HG03280 (cell line): ENCODE measurements at regions not wholly inside any gene's neighbourhood (a gene's known extent, or its start where the extent isn't known, plus 50 kb on each side); places are given as distances from the start of the nearest gene placed in this dataset.

ENCODE experiments used
- ATAC-seq: cut with Tn5 transposase; IDR thresholded peaks from one replicate; pipeline ENCODE4 v1.9.1; 2021; ENCODE audit warnings: mild to moderate bottlenecking, moderate library complexity; ENCODE audit not compliant: unreplicated experiment

DNA sequence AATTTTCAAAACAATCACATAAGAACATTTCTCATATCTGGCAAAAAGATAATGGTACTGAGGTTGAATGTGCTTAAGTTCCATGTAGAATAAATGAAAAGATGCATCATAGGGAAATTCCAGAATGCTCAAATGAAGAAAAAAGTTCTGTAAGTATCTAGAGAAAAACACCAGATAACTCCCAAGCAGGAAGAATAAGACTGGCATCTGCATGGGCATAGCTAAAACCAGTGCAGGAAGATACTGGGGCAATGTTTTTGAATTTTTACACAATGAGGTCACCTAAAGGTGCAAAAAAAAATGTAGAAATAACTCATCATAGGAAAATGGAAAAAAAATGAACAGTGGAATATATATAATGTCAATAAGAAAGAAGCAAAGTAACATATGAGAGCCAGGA lies 275.2 kb downstream of the BAMBI start:
- no peak for ATAC-seq

DNA sequence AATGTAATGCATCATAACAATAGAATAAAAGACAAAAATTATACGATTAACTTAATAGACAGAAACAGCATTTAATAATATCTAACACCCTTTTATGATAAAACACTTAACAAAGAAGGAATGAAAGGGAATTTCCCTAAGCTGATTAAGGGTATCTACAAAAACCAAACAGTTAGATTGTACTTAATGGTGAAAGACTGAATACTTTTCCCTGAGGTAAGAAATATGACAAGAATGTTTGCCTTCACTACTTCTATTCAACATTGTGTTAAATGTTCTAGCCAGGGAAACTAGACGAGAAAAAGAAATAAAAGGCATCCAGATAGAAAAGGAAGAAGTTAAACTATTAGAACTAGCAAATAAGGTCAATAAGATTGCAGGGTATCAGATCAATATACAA lies 276.9 kb downstream of the BAMBI start:
- no peak for ATAC-seq

DNA sequence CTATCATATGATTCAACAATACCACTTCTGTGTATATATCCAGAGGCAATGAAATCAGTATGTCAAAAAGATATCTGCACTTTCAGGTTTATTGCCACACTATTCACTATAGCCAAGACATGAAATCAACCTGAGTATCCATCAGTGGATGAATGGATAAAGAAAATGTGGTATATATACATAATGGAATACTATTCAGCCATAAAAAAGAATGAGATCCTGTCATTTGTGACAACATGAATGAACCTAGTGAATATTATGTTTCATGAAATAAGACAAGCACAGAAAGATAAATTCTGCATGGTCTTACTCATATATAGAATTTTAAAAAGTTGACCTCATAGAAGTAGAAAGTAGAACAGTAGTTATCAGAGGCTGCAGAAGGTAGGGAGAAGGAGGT lies 281.1 kb downstream of the BAMBI start:
- ATAC-seq, result no peak

DNA sequence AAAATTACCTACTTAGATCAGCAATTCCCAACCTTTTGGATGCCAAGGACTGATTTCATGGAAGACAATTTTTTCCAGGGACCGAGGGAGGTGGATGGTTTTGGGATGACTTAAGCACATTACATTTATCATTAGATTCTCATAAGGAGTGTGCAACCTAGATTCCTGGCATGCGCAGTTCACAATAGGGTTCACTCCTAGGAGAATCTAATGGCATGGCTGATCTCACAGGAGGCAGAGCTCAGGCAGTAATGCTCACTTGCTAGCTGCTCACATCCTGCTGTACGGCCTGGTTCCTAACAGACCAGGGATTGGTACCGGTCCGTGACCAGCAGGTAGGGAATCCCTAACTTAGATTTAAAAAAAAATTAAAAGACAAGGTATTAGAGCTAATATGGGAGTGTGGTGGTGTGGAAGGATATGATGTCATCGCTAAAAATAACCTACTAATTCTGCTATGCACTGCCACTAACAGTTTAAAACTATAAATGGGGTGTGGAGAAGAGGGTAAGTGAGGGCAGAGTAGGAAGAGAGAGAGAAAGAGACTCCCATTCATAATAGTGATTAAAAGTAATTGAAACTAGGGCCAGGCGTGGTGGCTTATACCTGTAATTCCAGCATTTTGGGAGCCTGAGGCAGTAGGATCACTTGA lies 282.7 kb downstream of the BAMBI start:
- no peak for ATAC-seq

DNA sequence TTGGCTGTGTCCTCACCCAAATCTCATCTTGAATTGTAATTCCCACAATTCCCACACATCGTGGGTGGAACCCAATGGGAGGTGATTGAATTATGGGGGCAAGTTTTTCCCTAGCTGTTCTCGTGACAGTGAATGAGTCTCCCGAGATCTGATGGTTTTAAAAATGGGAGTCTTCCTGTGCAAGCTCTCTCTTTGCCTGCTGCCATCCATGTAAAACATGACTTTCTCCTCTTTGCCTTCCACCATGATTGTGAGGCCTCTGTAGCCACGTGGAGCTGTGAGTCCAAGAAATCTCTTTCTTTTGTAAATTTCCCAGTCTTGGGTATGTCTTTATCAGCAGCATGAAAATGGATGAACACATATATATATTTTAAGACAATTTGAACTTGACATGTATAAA lies 285.4 kb downstream of the BAMBI start:
- no peak for ATAC-seq

DNA sequence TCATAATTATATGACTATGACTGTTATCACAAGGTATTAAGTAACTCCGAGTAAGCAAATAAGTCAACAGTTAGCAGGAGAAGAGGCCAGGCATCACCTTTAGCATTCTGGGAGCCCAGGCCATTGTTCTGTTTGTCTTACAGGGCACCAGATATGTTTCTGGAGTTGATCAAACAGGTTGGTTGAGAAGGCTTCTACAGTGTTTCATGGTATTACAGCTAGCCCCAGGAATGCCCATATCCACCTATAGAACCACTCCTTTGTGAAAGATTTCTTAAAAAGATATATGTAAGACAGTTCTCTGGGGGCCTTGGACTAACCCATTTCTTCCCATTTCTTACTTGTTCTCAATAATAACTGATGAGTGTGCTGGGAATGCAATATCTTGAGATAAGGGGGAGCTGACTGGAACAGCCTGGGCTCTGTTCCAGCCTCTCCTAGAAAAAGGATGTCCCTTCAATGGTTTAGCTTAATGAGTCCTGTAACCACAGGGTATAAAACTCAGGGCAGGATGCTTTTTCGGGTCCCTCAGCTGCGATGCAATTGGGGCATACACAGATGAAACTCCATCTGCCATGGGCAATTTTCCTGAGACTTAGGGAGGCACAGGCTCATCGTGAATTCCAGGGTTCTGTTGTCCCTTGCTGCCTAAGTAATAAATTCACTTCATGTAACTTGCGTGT lies 286.4 kb downstream of the BAMBI start:
- no peak for ATAC-seq

DNA sequence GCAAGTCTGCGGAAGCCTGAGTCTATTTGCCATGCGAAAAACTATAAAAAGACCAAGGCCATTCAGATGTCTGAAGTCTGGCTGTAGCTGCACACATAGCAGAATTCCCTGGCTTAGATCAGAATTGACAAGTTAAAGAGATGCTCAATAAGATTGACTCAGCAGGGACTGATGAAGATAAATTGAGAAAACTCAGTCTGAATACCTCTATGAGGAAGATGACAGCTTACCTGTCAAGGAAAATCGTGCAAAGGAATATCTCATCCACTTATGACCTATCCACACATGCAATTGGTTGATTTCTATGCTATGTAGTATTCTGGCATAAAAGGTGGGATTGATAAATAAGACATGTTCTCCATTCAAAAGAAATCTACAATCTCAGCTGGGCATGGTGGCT lies 288.6 kb downstream of the BAMBI start:
- no peak for ATAC-seq

DNA sequence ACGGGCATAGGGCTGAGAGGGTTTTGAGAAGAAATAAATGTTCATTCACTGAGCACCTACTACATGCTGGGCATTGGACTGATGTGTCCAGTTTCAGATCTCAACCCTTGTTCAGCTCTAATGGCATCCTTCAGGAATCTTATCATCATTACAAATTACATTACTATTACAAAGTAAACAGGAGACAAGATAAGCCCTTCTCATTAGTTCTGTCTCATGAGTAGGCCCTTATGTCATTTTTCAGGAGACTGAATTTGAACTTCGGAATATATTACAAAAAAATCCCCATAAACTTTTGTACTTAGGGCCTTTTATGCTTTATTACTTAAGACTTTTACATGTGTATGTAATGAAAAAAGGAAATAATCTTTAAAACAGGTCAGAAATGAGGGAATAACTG lies 289.7 kb downstream of the BAMBI start:
- no peak for ATAC-seq

DNA sequence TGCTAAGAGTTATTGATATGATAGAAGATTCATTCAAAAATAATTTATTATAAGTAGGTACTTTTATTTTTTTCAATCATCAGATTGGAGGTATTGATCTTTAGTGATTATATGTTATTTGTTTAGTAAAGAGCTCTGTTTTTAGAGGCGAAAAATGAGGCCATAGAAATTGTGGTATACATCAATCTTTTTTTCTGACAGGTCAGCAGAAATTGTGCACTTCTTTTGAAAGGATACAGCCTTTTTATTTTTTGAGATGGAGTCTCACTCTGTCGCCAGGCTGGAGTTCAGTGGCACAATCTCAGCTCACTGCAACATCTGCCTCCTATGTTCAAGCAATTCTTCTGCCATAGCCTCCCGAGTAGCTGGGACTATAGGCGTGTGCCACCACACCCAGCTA lies 292.1 kb downstream of the BAMBI start:
- no peak for ATAC-seq

DNA sequence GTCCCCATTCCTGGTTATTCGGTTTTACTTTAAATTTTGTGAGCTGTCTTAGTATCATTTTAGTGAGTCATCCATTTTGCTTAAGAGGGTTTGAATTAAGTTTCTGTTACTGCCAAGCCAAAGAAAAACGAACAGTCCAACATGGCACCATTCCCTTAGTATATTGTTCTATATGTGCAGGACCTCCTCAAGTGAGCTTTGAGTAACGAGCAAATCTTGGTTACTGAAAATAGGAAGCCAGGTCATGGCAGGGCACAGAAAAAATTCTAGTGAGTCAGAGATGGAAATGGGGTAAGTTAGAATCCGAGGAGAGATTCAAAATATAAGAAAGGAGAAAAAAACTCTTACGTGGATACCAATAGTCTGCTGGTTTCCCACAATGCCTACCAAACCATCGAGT lies 292.9 kb downstream of the BAMBI start:
- no peak for ATAC-seq

DNA sequence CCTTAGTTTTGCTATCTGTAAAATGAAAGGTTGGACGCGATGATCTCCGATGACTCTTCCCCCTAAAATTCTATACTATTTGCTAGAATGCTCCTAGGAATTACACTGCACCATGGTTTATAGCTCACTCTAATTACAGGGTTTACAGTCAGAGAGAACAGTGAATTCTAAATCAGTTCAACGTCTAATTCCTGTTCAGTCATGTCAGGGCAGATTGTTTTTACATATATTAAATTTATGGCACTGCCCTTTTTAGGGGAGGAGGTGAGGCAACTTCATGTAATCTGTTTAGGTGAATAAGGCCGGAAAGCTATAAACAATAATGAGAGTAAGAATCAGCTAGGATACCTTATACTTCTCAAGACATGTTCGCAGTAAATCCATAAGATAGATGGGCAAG lies 293.9 kb downstream of the BAMBI start:
- no peak for ATAC-seq

DNA sequence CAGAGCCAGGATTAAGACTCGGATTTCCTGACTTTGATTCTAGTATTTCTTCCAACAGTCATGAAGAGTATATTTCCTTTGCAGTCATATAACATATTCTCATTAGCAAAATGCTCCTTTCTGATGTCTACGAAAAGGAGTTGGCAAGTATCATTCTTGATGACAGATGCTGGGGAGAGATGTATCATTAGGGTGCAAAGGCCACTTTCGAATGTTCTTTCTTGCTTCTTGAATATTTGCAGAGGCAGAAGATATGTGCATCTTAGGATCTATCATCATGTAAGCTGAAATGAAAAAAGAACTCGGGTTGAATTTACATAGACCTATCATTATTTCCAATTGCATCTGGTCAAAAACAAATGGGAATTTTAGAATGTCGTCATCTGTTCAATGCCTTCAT lies 294.4 kb downstream of the BAMBI start:
- no peak for ATAC-seq

DNA sequence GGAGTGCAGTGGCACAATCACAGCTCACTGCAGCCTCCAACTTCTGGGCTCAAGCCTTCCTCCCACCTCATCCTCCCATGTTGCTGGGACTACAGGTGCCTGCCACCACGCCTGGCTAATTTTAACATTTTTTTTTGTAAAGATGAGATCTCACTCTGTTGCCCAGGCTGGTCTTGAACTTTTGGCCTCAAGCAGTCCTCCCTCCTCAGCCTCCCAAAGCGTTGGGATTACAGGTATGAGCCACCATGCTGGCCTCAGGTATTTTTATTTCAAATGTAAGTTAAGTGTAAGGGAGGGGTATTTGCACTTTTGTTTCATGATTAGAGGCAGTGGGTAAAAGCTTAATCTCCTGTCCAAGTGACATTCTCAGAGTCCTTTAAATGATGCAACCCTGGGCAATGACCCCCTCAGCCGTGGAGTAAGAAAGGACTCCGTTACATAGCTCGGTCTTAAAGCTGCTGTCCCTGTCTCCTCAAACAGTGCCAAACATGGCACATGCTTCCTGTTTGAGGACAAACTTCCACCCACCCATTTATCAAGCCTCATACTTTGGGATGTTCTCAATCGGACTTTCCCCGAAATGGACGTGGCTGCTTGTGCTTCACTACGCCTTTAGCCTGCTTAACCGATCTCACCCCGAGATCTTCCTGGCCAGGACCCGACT lies 296.1 kb downstream of the BAMBI start:
- ATAC-seq, result no peak

DNA sequence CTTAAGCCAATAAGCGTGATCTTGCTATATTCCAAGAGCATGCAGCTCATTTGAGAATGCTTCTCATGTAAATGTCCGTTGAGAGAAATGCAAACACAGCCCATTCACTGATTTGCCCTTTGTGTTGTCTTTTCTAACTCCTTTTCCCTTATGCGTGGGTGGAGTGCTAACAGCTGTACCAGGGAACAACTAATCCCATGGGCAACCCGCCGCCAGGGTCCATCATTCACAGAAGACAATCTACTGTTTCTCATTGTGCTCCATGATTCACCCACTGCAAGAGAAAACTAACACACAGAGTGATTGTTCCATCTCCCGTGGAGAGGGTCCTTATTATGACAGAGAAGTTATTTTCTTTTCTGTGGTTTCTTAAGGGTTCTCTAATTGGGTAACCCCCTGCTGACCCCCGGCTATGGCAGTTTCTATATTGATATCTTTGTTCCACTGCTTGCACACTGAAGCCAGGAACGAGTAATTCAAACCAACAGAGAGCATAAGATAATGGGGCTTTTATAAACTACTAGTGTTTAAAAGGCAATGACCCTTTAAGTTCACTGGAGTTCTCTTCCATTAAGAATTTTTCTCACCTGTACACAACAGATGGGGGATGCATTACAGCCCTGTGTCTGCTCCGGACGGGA lies 298.7 kb downstream of the BAMBI start:
- ATAC-seq, result no peak

DNA sequence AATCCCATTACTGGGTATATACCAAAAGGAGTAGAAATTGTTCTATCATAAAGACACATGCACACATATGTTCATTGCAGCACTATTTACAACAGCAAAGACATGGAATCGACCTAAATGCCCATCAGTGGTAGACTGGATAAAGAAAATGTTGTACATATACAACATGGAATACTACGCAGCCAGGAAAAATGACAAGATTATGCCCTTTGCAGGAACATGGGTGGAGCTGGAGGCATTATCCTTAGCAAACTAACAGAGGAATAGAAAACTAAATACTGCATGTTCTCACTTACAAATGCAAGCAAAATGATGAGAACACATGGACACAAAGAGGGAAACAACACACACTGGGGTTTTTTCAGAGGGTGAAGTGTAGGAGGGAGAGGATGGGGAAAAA lies 300.2 kb downstream of the BAMBI start:
- no peak for ATAC-seq

DNA sequence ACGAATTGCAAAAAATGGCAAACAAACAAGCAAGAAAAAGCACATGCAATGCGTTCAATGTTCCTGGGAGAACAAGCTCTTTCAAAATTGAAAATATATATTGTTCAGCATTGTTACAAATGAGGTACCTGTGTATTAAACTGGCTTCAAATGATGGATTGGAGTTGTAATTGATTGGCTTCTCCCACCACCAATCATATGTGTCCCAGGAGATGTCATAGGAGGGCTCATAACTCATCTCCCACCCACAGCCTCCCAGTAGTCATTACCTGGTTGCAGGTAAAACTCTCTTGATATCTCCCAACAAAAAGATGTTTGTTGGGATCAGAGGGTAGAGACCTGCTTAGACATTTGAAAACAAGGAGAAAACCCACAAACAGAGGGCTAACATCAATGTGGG lies 302.9 kb downstream of the BAMBI start:
- no peak for ATAC-seq

DNA sequence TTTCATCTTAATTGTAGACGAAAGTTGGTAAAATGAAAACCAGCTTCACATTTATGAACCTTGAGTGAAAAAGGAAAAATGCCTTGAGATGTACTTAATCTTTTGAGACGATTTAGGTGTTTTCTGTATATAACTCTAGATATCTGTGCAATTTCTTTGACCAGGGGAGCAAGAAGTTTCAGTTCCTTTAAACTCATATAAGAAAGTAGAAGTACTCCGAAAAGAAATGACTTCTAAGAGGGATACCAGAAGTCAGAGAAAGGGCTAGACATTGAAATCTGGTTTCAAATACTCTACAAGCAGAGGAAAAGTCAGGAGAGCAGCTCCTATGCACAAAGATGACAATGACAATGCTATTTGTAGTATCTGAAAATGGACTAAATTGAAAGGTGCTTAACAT lies 303.7 kb downstream of the BAMBI start:
- no peak for ATAC-seq

DNA sequence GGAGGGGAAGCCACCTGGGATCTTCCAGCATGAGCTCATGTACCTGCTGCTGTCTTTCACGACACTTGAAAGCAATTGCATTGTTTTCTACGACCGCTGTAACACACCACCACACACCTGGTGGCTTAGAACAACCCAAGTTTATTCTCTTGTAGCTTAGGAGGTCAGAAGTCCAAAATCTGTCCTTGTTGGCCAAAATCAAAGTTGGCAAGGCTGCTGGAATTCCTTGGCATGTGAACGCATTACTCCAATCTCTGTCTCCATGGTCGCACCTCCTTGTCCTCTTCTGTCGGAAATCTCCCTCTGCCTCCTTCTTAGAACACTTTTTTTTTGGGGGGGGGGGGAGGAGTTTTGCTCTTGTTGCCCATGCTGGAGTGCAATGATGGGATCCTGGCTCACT lies 305.7 kb downstream of the BAMBI start:
- ATAC-seq, result no peak

DNA sequence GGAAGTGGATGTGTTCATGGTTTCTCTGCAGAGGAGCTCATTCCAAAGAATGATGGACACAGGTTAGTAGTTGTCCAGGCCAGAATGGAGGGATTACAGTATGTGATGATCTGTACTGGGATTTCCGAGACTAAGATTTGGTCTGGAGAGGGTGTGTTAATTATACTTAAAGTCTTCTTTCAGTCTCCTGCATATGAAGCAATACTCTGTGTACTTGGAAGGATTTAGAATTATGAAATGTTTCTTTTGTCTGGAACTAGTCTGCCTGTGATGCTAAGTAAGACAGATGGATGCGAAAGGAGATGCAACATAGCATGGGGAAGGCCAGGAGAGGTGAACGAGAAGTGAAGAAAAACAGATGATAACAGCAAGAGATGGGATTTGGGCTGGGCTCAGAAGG lies 305.1 kb upstream of the LYZL1 start:
- ATAC-seq, result no peak

DNA sequence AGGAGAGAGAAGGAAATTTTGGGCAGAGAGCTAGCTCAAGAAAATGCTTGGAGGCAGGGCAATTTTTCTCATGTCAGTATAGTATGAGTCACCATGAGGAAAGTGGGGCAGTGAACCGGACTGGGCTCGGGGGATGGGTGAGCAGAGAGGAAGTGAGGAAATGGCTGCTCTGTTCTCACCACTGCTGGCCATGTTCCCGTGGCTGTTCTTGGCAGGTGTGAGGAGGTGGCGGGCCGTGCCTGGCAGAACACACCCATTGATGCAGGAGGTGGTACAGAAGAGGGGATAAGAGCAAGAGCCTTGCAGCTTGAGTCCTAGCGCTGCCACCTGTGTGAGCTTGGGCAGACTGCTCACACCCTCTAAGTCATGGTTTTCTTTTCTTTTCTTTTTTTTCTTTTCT lies 304.4 kb upstream of the LYZL1 start:
- no peak for ATAC-seq

DNA sequence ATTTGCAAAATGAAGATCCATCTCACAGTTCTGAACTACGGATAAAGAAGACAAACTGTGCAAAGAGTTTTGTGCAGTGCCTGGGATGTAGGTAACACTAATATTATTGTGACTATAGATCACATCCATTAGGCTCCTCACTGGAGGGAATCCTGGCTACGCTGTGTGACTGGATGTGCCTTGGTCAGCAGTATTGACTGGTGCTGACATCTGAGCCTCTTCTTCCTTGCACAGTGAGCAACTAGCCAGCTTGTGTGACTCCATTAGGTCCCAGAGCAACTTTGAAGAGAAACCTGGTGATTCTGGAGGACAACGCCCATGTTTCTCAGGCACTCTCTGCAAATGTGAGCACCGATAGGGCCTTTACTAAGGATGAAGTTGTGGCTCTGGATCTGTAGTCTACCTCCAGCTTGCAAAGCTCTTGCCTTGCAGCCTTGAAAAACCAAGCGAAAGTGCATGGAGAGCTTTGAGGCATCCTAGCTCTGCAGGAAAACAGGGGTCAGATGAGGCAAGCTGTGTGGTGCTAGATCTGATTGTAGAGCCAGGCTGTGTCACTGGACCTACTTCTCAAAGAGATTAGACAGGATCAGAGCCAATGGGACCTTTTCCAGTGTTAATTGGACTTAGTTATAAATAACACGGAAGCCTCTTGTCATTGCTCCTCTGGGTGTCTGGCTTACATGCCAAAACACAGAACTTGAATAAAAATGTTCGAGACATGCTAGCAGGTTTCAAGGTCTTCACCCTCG lies 303.6 kb upstream of the LYZL1 start:
- no peak for ATAC-seq
